PC-3 (cell line): ENCODE measurements at regions not wholly inside any gene's neighbourhood (a gene's known extent, or its start where the extent isn't known, plus 50 kb on each side); places are given as distances from the start of the nearest gene placed in this dataset.

Experiments used
- ATAC-seq: fragments of 200-7000 bp; cut with Tn5 transposase; 2 replicates; pipeline ENCODE4 v1.9.1; 2020; ENCODE audit warnings: mild to moderate bottlenecking, moderate library complexity
- BruUV-seq: library from RNA; stranded (reverse); fragments of 400-500 nt; replicated peaks from 2 replicates; lab custom pipeline; 2021; lab: Mats Ljungman, UMichigan
- CTCF ChIA-PET: fragments of 300-600 bp; sonication (Branson Sonifier 250); formaldehyde crosslinking; loops from one replicate; lab custom pipeline; 2022; ENCODE audit warnings: antibody characterized with exemption; lab: Charles Lee
- POLR2A ChIA-PET: fragments of 300-600 bp; sonication (Branson Sonifier 250); formaldehyde crosslinking; loops from one replicate; lab custom pipeline; 2022; ENCODE audit warnings: antibody characterized with exemption; ENCODE audit not compliant: unreplicated experiment; lab: Charles Lee
- DNase-seq: peaks from one replicate; pipeline ENCODE4 v3.0.0-alpha.2; 2015
- H2AFZ ChIP-seq: fragments of 300-600 bp; sonication (generic); 2 replicates; pipeline ENCODE4 v1.6.0; 2016; ENCODE audit warnings: antibody characterized with exemption, low read length
- H3F3A ChIP-seq: fragments of 300-600 bp; sonication (generic); one replicate; pipeline ENCODE4 v1.6.0; 2017; ENCODE audit warnings: antibody characterized with exemption, low read length, control low read depth, mild to moderate bottlenecking; ENCODE audit not compliant: unreplicated experiment
- H3K27ac ChIP-seq: fragments of 300-600 bp; sonication (generic); 2 replicates; pipeline ENCODE4 v1.5.1; 2016; ENCODE audit warnings: mild to moderate bottlenecking, low read length
- H3K27me3 ChIP-seq: fragments of 300-600 bp; sonication (generic); 2 replicates; pipeline ENCODE4 v1.6.1; 2016; ENCODE audit warnings: low read length, mixed read lengths
- H3K36me3 ChIP-seq: fragments of 300-600 bp; sonication (generic); 2 replicates; pipeline ENCODE4 v1.6.1; 2016; ENCODE audit warnings: low read depth, mixed run types, low read length, mixed read lengths
- H3K4me1 ChIP-seq: fragments of 300-600 bp; sonication (generic); 2 replicates; pipeline ENCODE4 v1.5.1; 2016; ENCODE audit warnings: low read length; ENCODE audit not compliant: insufficient read depth
- H3K4me2 ChIP-seq: fragments of 300-600 bp; sonication (generic); 2 replicates; pipeline ENCODE4 v1.6.0; 2016; ENCODE audit warnings: low read length
- H3K4me3 ChIP-seq: fragments of 300-600 bp; sonication (generic); 2 replicates; pipeline ENCODE4 v1.5.1; 2016; ENCODE audit warnings: mild to moderate bottlenecking, low read length, mixed read lengths
- H3K79me2 ChIP-seq: fragments of 300-600 bp; sonication (generic); 2 replicates; pipeline ENCODE4 v1.6.1; 2017; ENCODE audit warnings: low read length, mixed read lengths
- H3K9ac ChIP-seq: fragments of 300-600 bp; sonication (generic); 2 replicates; pipeline ENCODE4 v1.6.0; 2016; ENCODE audit warnings: mild to moderate bottlenecking, low read length
- H3K9me2 ChIP-seq: fragments of 300-600 bp; sonication (generic); replicated peaks from 2 replicates; pipeline ENCODE4 v1.6.1; 2016; ENCODE audit warnings: mixed run types, low read length, mixed read lengths
- H3K9me3 ChIP-seq: fragments of 300-600 bp; sonication (generic); 2 replicates; pipeline ENCODE4 v1.6.1; 2016; ENCODE audit warnings: low read length, mixed read lengths
- H4K20me1 ChIP-seq: fragments of 300-600 bp; sonication (generic); 2 replicates; pipeline ENCODE4 v1.6.1; 2016; ENCODE audit warnings: low read length, mixed read lengths
- CTCF ChIP-seq: fragments of 300-600 bp; sonication (generic); conservative IDR thresholded peaks from 2 replicates; pipeline ENCODE4 v1.5.1; 2017; ENCODE audit warnings: antibody characterized with exemption, low read depth, mild to moderate bottlenecking, low read length
- EZH2 ChIP-seq: fragments of 300-600 bp; sonication (generic); IDR thresholded peaks from one replicate; pipeline ENCODE4 v1.6.1; 2017; ENCODE audit warnings: antibody characterized with exemption, mild to moderate bottlenecking, low read length; ENCODE audit not compliant: unreplicated experiment
- EZH2phosphoT487 ChIP-seq: fragments of 300-600 bp; sonication (generic); IDR thresholded peaks from 2 replicates; pipeline ENCODE4 v1.6.1; 2018; ENCODE audit warnings: mild to moderate bottlenecking, antibody characterized with exemption, low read length, borderline replicate concordance
- intact Hi-C: fragments of 100-400 bp; cut with micrococcal nuclease; formaldehyde crosslinking; loops from 2 replicates; pipeline ENCODE4 v1.9.0; 2023

- intact Hi-C loops = no loop called here
- no peak overlapping the region for H3K27ac ChIP-seq
- TF ChIP-seq CTCF = no peak
- no peak for TF ChIP-seq EZH2
- no peak for TF ChIP-seq EZH2phosphoT487
- no peaks in the 10 kb centered on the region for H3K9me3 ChIP-seq
- no peak overlapping the region for H3K4me2 ChIP-seq
- H3K27me3 ChIP-seq = peaks cover 3% of the 10 kb centered on the region; the same call in 1 of the 2 replicates
- DNase-seq (no peak), ATAC-seq (no peak)
- H4K20me1 ChIP-seq = no peaks in the 10 kb centered on the region
- no peaks in the 10 kb centered on the region for H3K36me3 ChIP-seq
- ChIA-PET POLR2A (no interaction called here), CTCF (no interaction called here)
- no peak overlapping the region for H3K9ac ChIP-seq
- no peaks in the 10 kb centered on the region for H3K9me2 ChIP-seq
- no peaks in the 10 kb centered on the region for H3F3A ChIP-seq
- BruUV-seq = no TSS peak
- H2AFZ ChIP-seq = no peak overlapping the region
- H3K4me1 ChIP-seq = no peaks in the 10 kb centered on the region
- no peaks in the 10 kb centered on the region for H3K79me2 ChIP-seq
- no peak overlapping the region for H3K4me3 ChIP-seq
Observed at GRCh38 chr2:16020389-16021008, 80.1 kb downstream of the MYCN start.

DNA sequence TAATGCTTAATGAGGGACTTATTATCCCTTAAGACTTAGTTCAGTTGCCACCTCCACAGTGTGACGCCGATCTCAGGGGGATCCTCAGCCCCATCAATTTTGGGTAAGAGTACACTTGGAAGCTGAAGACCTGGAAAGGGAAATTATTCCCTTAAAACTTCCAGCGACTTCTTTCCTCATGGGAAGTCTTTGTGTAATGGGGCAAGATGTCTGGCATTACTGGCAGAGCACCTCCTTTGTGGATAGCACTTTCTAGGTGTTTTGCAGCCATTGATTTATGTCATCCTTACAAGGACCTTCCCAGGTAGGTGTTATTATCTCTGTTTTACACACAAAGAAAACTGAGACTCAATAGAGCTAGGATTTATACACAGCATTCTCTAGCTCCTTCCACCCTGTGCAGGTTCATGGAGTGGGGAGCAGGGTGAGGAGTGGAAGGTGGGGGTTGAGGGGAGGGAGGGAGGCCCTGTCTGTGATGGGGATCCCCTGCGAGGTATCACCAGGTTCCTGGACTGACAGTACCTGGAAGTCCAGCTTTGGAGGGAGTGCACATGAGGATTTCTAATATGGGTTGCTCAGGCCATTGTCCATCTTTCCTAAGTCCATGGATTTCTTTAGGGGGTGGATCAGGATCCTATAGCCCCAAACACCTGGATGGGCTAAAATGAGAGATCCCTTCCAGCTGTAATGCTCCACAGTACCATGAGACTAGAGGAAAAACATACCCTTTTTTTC is 79.4 kb downstream of the MYCN start:
- H3F3A ChIP-seq = no peaks in the 10 kb centered on the region
- no peak overlapping the region for H3K9ac ChIP-seq
- no TSS peak for BruUV-seq
- H2AFZ ChIP-seq = no peak overlapping the region
- TF ChIP-seq CTCF (no peak), EZH2 (no peak), EZH2phosphoT487 (no peak)
- DNase-seq (no peak), ATAC-seq (no peak)
- ChIA-PET POLR2A (no interaction called here), CTCF (no interaction called here)
- H3K79me2 ChIP-seq = no peaks in the 10 kb centered on the region
- intact Hi-C loops = no loop called here
- H3K36me3 ChIP-seq = no peaks in the 10 kb centered on the region
- H3K27ac ChIP-seq = no peak overlapping the region
- H3K9me2 ChIP-seq = no peaks in the 10 kb centered on the region
- no peak overlapping the region for H3K4me3 ChIP-seq
- H3K9me3 ChIP-seq = no peaks in the 10 kb centered on the region
- no peaks in the 10 kb centered on the region for H4K20me1 ChIP-seq
- no peaks in the 10 kb centered on the region for H3K4me1 ChIP-seq
- H3K27me3 ChIP-seq = peaks cover 3% of the 10 kb centered on the region
- no peak overlapping the region for H3K4me2 ChIP-seq

DNA sequence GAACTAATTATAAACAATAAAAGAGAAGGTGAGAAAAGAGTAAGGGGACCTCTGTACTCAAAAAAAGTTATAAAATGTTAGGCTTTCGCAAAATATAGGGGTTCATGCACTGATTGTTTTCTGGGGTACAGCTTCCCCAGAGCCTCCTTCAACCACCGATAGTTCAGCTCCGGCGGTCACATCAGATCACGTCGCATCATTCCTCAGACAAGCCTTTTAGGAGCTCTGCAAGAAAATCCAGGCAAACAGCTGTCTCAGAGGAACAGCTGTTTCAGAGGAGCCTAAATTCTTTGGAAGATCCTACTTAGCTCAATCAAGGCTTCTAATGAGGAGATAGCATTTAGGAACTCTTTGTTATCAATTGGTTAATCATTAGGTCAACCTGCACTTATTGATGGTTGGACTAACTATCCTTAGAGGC is 78.7 kb downstream of the MYCN start:
- no peaks in the 10 kb centered on the region for H3K36me3 ChIP-seq
- no peaks in the 10 kb centered on the region for H4K20me1 ChIP-seq
- ChIA-PET POLR2A (no interaction called here), CTCF (no interaction called here)
- H3K27me3 ChIP-seq = peaks cover 10% of the 10 kb centered on the region
- no peak overlapping the region for H3K27ac ChIP-seq
- intact Hi-C loops = no loop called here
- H3K4me2 ChIP-seq = no peak overlapping the region
- H3K9ac ChIP-seq = no peak overlapping the region
- no peaks in the 10 kb centered on the region for H3F3A ChIP-seq
- TF ChIP-seq CTCF = no peak
- TF ChIP-seq EZH2phosphoT487 = no peak
- H3K4me1 ChIP-seq = no peaks in the 10 kb centered on the region
- H3K9me2 ChIP-seq = no peaks in the 10 kb centered on the region
- no peaks in the 10 kb centered on the region for H3K79me2 ChIP-seq
- H2AFZ ChIP-seq = no peak overlapping the region
- no peak for ATAC-seq
- H3K4me3 ChIP-seq = no peak overlapping the region
- no peaks in the 10 kb centered on the region for H3K9me3 ChIP-seq
- no peak for DNase-seq
- no TSS peak for BruUV-seq
